ENCODE measurements at regions not wholly inside any gene's neighbourhood (a gene's known extent, or its start where the extent isn't known, plus 50 kb on each side); places are given as distances from the start of the nearest gene placed in this dataset.

DNA sequence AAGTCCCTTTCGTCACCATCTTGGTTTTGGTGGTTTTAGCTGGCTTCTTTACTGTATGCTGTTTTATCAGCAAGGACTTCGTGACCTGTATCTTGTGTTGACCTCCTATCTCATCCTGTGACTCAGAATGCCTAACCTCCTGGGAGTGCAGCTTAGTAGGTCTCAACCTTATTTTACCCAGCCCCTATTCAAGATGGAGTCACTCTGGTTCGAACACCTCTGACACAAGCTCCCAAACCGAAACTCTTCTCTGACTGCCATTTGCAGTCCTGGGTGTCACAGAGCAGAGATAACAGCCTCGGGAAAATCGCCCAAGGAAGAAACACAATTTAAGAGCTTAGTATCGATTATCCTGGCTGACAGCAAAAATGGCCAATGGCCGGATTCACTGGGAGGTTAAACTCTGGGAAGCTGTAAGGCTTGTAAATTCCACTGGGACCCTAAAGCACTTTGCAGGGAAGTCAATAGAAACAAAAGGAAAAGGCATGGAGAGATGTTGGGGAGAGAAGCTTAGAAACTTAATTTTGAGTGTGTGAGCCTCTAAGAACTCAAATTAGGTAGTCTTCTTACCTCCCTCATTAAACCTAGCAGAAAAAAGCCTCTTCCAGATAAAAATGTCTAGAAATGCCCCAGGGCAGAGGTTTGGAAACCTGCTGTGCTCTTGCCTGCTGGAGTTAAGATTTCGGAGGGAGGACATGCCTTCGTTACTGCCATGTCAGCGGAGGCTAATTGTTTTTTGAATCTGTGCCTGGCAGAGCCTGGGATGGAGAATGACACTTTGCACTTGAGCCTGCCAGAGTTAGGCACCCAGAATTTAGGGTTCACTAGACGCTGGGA, 56.5 kb upstream of the RPH3A start:
- TF ChIP-seq CTCF (conservative IDR thresholded peaks at IDR 0.05; ENCODE audit: low read length) (no peak), EZH2phosphoT487 (IDR thresholded peaks at IDR 0.05; ENCODE audit: borderline replicate concordance) (no peak)
